Dermis microvascular lymphatic vessel endothelial cell (primary cell): ENCODE measurements at regions not wholly inside any gene's neighbourhood (a gene's known extent, or its start where the extent isn't known, plus 50 kb on each side); places are given as distances from the start of the nearest gene placed in this dataset.
"Not testable (repeated sequence)": the region's sequence is repeated elsewhere in the genome, so short reads cannot be mapped to it uniquely, and the experiment has no call there.

Experiments
- DNase-seq, 2 donors: peaks; one replicate each; pipeline versions ENCODE4 v3.0.0 to v3.0.0-alpha.2; 2010; ENCODE audit warnings: low read depth in 2 of 2

GRCh38 chr5:136629125-136629792 lies 263.9 kb upstream of the TRPC7 start:
- DNase-seq, result no peak

GRCh38 chr5:136626531-136626930 lies 261.2 kb upstream of the TRPC7 start:
- DNase-seq, result no peak

- DNase-seq, result no peak
Observed at GRCh38 chr5:136622747-136623146, 257.4 kb upstream of the TRPC7 start.

- DNase-seq, result no peak
Observed at GRCh38 chr5:136621743-136622142, 256.4 kb upstream of the TRPC7 start.

- DNase-seq, result no peak
Observed at GRCh38 chr5:136620621-136621020, 255.3 kb upstream of the TRPC7 start.

GRCh38 chr5:136620016-136620419 lies 254.7 kb upstream of the TRPC7 start:
- peak in 1 of 2 donors; percentile 88 for DNase-seq

- peak in 1 of 2 donors; percentile 56 for DNase-seq
Observed at GRCh38 chr5:136619556-136619955, 254.2 kb upstream of the TRPC7 start.

GRCh38 chr5:136615251-136616119 lies 250.1 kb upstream of the TRPC7 start:
- peak in 1 of 2 donors; percentile 26 for DNase-seq

- no peak for DNase-seq
Observed at GRCh38 chr5:136613230-136613629, 247.9 kb upstream of the TRPC7 start.

GRCh38 chr5:136605638-136606037 lies 240.3 kb upstream of the TRPC7 start:
- DNase-seq, result no peak

- DNase-seq, result no peak
Observed at GRCh38 chr5:136600306-136600705, 235.0 kb upstream of the TRPC7 start.

- DNase-seq, result no peak
Observed at GRCh38 chr5:136598802-136599404, 233.6 kb upstream of the TRPC7 start.

- DNase-seq, result no peak
Observed at GRCh38 chr5:136594416-136594815, 229.1 kb upstream of the TRPC7 start.

GRCh38 chr5:136590581-136590980 lies 225.2 kb upstream of the TRPC7 start:
- DNase-seq, result no peak

GRCh38 chr5:136586196-136586595 lies 220.9 kb upstream of the TRPC7 start:
- DNase-seq, result no peak

GRCh38 chr5:136584474-136584873 lies 219.1 kb upstream of the TRPC7 start:
- no peak for DNase-seq

- no peak for DNase-seq
Observed at GRCh38 chr5:136579238-136579637, 213.9 kb upstream of the TRPC7 start.

GRCh38 chr5:136569875-136570274 lies 204.5 kb upstream of the TRPC7 start:
- DNase-seq, result not testable (repeated sequence)

- DNase-seq, result not testable (repeated sequence)
Observed at GRCh38 chr5:136565457-136565856, 200.1 kb upstream of the TRPC7 start.

GRCh38 chr5:136565050-136565449 lies 199.7 kb upstream of the TRPC7 start:
- not testable (repeated sequence) for DNase-seq

- DNase-seq, result not testable (repeated sequence)
Observed at GRCh38 chr5:136564431-136564830, 199.1 kb upstream of the TRPC7 start.

GRCh38 chr5:136563489-136563888 lies 198.1 kb upstream of the TRPC7 start:
- DNase-seq, result no peak
